C4-2B (cell line): ENCODE measurements at regions not wholly inside any gene's neighbourhood (a gene's known extent, or its start where the extent isn't known, plus 50 kb on each side); places are given as distances from the start of the nearest gene placed in this dataset.

Experiments
- ZFX ChIP-seq: fragments of 450-650 bp; IDR thresholded peaks from 2 replicates; pipeline ENCODE4 v1.6.1; 2017
- TF ChIP-seq, protein P1 (sequence below): fragments of 450-650 bp; conservative IDR thresholded peaks from 2 replicates; pipeline ENCODE4 v1.5.1; 2017; ENCODE audit warnings: mild to moderate bottlenecking

DNA sequence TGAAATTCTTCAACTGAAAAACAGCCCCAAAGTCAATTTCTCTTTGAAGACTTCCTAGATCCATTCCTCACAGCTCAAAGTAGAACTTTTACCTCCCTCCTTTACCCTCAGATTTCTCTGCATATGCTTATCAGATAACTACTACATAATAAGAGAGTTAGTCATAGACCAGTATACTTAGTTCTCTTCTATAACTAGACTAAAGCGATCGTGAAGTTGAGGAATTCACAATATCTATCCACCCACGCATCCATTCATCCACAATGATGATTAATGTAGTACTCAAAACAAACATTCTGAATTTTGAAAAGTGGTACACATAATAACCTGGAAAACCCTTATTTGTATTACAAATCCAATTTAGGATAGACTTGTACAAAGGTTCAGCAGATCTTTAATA, 800.9 kb upstream of the TENM4 start:
- TF ChIP-seq, protein P1, sequence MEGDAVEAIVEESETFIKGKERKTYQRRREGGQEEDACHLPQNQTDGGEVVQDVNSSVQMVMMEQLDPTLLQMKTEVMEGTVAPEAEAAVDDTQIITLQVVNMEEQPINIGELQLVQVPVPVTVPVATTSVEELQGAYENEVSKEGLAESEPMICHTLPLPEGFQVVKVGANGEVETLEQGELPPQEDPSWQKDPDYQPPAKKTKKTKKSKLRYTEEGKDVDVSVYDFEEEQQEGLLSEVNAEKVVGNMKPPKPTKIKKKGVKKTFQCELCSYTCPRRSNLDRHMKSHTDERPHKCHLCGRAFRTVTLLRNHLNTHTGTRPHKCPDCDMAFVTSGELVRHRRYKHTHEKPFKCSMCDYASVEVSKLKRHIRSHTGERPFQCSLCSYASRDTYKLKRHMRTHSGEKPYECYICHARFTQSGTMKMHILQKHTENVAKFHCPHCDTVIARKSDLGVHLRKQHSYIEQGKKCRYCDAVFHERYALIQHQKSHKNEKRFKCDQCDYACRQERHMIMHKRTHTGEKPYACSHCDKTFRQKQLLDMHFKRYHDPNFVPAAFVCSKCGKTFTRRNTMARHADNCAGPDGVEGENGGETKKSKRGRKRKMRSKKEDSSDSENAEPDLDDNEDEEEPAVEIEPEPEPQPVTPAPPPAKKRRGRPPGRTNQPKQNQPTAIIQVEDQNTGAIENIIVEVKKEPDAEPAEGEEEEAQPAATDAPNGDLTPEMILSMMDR, result no peak
- TF ChIP-seq ZFX, result no peak
